WTC11 (cell line): ENCODE measurements at regions not wholly inside any gene's neighbourhood (a gene's known extent, or its start where the extent isn't known, plus 50 kb on each side); places are given as distances from the start of the nearest gene placed in this dataset.

ENCODE experiments used
- TP53 ChIP-seq: sonication (generic); formaldehyde crosslinking; IDR thresholded peaks from 2 replicates; pipeline ENCODE4 v1.8.1; 2023; ENCODE audit warnings: mild to moderate bottlenecking, missing genetic modification reagents
- ZNF138 ChIP-seq: sonication (generic); formaldehyde crosslinking; conservative IDR thresholded peaks from 2 replicates; pipeline ENCODE4 v1.8.1; 2022; ENCODE audit warnings: mild to moderate bottlenecking, moderate library complexity, missing genetic modification reagents
- TF ChIP-seq, protein P1 (sequence below): sonication (generic); formaldehyde crosslinking; IDR thresholded peaks from 2 replicates; pipeline ENCODE4 v1.8.0; 2022; ENCODE audit warnings: mild to moderate bottlenecking, missing genetic modification reagents

DNA sequence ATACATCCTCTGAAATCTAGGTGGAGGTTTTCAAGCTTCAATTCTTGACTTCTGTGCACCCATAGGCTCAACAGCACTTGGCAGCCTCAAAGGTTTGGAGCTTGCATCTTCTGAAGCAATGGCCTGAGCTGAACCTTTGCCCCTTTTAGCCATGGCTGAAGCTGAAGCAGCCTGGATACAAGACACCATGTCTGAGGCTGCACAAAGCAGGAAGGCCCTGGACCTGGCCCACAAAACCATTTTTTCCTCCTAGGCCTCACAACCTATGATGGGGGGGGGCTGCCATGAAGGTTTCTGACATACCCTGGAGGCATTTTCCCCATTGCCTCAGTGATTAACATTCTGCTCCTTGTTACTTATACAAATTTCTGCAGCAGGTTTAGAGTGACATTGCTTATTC is 173.3 kb upstream of the PRMT6 start:
- TF ChIP-seq TP53 (CRISPR knock-in tag) = no peak
- no peak for TF ChIP-seq ZNF138 (CRISPR knock-in tag)
- TF ChIP-seq, protein P1, sequence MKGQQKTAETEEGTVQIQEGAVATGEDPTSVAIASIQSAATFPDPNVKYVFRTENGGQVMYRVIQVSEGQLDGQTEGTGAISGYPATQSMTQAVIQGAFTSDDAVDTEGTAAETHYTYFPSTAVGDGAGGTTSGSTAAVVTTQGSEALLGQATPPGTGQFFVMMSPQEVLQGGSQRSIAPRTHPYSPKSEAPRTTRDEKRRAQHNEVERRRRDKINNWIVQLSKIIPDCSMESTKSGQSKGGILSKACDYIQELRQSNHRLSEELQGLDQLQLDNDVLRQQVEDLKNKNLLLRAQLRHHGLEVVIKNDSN (CRISPR knock-in tag) = no peak
